IMR-90 (cell line): ENCODE measurements at regions not wholly inside any gene's neighbourhood (a gene's known extent, or its start where the extent isn't known, plus 50 kb on each side); places are given as distances from the start of the nearest gene placed in this dataset.

Source experiments
- BHLHE40 ChIP-seq: fragments of 150-350 bp; IDR thresholded peaks from 2 replicates; pipeline ENCODE4 v1.6.1; 2016; ENCODE audit warnings: mild to moderate bottlenecking, low read depth, low read length
- CEBPB ChIP-seq: IDR thresholded peaks from 2 replicates; pipeline ENCODE4 v1.6.1; 2012; ENCODE audit warnings: low read depth, low read length, improper control_type of control experiment
- ELK1 ChIP-seq: fragments of 150-350 bp; IDR thresholded peaks from 2 replicates; pipeline ENCODE4 v1.6.1; 2016; ENCODE audit warnings: low read depth, mild to moderate bottlenecking, low read length, moderate library complexity, borderline replicate concordance
- FOS ChIP-seq: fragments of 150-350 bp; IDR thresholded peaks from 2 replicates; pipeline ENCODE4 v1.6.1; 2016; ENCODE audit warnings: low read depth, low read length
- MAZ ChIP-seq: IDR thresholded peaks from 2 replicates; pipeline ENCODE4 v1.6.1; 2012; ENCODE audit warnings: low read depth, mild to moderate bottlenecking, low read length, improper control_type of control experiment, moderate library complexity, borderline replicate concordance
- MXI1 ChIP-seq: IDR thresholded peaks from 2 replicates; pipeline ENCODE4 v1.6.1; 2012; ENCODE audit warnings: low read depth, mild to moderate bottlenecking, low read length, moderate library complexity, borderline replicate concordance
- NFE2L2 ChIP-seq: fragments of 150-350 bp; IDR thresholded peaks from 2 replicates; pipeline ENCODE4 v1.6.1; 2016; ENCODE audit warnings: low read depth, mild to moderate bottlenecking, low read length
- POLR2A ChIP-seq: IDR thresholded peaks from 2 replicates; pipeline ENCODE4 v1.6.1; 2012; ENCODE audit warnings: mild to moderate bottlenecking, low read depth, low read length
- RCOR1 ChIP-seq: IDR thresholded peaks from 2 replicates; pipeline ENCODE4 v1.6.1; 2012; ENCODE audit warnings: mild to moderate bottlenecking, low read length, improper control_type of control experiment; ENCODE audit not compliant: insufficient replicate concordance
- SMC3 ChIP-seq: fragments of 150-350 bp; IDR thresholded peaks from 2 replicates; pipeline ENCODE4 v1.6.1; 2016; ENCODE audit warnings: low read depth, mild to moderate bottlenecking, antibody characterized with exemption, low read length, moderate library complexity
- TF ChIP-seq, protein P1 (sequence below): conservative IDR thresholded peaks from 2 replicates; pipeline ENCODE4 v1.5.1; 2012; ENCODE audit warnings: mild to moderate bottlenecking, low read depth, low read length, improper control_type of control experiment

GRCh38 chr18:51953521-51953920 lies 386.5 kb upstream of the DCC start:
- TF ChIP-seq, protein P1, sequence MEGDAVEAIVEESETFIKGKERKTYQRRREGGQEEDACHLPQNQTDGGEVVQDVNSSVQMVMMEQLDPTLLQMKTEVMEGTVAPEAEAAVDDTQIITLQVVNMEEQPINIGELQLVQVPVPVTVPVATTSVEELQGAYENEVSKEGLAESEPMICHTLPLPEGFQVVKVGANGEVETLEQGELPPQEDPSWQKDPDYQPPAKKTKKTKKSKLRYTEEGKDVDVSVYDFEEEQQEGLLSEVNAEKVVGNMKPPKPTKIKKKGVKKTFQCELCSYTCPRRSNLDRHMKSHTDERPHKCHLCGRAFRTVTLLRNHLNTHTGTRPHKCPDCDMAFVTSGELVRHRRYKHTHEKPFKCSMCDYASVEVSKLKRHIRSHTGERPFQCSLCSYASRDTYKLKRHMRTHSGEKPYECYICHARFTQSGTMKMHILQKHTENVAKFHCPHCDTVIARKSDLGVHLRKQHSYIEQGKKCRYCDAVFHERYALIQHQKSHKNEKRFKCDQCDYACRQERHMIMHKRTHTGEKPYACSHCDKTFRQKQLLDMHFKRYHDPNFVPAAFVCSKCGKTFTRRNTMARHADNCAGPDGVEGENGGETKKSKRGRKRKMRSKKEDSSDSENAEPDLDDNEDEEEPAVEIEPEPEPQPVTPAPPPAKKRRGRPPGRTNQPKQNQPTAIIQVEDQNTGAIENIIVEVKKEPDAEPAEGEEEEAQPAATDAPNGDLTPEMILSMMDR = no peak
- TF ChIP-seq CEBPB (no peak), MXI1 (no peak), ELK1 (no peak), RCOR1 (no peak), BHLHE40 (no peak), POLR2A (no peak), MAZ (no peak), SMC3 (no peak), NFE2L2 (no peak), FOS (no peak)
